ENCODE measurements at regions not wholly inside any gene's neighbourhood (a gene's known extent, or its start where the extent isn't known, plus 50 kb on each side); places are given as distances from the start of the nearest gene placed in this dataset.
"Not testable (repeated sequence)": the region's sequence is repeated elsewhere in the genome, so short reads cannot be mapped to it uniquely, and the experiment has no call there.

DNA sequence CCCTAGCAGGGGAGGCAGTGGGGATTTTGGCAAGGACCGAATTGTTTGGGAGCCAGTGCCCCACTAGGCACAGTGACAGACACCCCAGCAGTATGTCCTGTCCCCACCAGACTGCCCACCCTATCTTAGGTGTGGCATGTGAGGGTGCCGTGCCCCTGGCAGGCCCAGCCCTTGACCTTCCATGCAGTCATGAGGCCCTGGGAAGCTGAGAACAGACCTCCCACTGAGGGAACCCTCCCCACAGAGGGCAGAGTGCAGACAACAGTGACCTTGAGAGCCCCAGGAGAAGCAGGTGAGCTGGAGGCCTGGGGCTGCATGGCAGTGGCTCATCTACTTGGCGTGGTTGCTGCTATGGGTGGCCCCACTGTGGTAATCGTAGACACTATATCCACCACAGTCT, 538.1 kb downstream of the GOLGA6L6 start:
- H3K36me3 ChIP-seq (ENCODE audit: insufficient read depth, low read length); CTCF ChIA-PET (ENCODE audit: unreplicated experiment); intact Hi-C loops (cut with micrococcal nuclease; ENCODE audit: unreplicated experiment); DNase-seq (ENCODE audit: low spot score); H3K27ac ChIP-seq (ENCODE audit: low read depth, low read length, poor library complexity, severe bottlenecking); H2AFZ ChIP-seq (ENCODE audit: low read length); BruUV-seq (replicated peaks); H3K79me2 ChIP-seq (ENCODE audit: insufficient read depth, low read depth, low read length); POLR2A ChIA-PET; H3K4me1 ChIP-seq (ENCODE audit: insufficient read depth, low read length, poor library complexity, severe bottlenecking); H4K20me1 ChIP-seq (ENCODE audit: insufficient read depth, low read length); H3K9me2 ChIP-seq (ENCODE audit: insufficient read depth, low read length); H3K4me3 ChIP-seq (ENCODE audit: low read depth, low read length, poor library complexity, severe bottlenecking); H3K4me2 ChIP-seq (ENCODE audit: low read length); H3K9me3 ChIP-seq (ENCODE audit: low read length): not testable (repeated sequence)

DNA sequence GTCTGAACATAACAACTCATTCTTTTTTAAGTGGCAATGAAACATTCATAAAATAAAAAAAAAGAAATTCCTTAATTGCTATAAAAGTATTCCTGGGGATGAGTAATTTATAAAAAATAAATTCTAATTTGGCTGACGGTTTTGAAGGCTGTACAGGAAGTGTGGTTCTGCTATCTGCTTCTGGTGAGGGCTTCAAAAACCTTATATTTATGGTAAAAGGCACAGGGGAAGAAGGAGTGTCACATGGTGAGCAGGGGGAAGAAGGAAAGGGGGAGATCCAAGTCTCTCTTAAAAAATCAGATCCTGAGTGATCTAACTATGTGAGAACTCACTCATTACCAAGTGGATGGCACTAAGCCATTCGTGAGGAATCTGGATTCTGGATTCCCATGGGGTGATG, 539.0 kb downstream of the GOLGA6L6 start:
- BruUV-seq (replicated peaks) = not testable (repeated sequence)

DNA sequence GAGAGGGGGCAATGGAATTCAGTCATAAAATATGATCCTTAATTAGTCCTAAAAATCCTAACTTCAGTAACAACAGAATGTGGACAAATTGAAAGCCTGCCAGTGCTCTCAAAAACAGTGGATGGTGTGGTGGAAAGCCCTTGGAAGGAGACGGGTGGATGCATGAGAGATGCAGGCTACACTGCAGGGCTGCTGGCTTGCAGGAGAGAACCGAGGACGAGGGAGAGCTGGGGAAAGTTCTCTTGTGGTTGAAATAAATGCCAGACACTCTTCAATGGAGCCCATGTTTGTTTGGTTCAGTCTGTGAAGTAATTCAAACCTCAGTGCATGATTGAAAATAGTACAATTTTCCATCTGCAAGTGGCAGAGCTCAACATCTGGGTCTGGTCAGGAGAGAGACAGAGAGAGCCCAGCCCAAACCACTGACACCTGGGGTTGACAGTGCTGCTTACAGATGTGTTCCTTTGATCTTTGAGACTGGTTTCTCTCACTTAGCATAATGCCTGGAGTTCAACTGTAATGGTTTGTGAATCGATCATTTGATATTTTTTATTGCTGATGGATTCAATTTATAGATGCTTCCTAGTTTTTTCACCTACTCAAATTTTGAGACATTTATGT, 544.9 kb downstream of the GOLGA6L6 start:
- POLR2A ChIA-PET; H3K27ac ChIP-seq (ENCODE audit: low read depth, low read length, poor library complexity, severe bottlenecking); H3K4me2 ChIP-seq (ENCODE audit: low read length); H3K36me3 ChIP-seq (ENCODE audit: insufficient read depth, low read length); BruUV-seq (replicated peaks); H4K20me1 ChIP-seq (ENCODE audit: insufficient read depth, low read length); CTCF ChIA-PET (ENCODE audit: unreplicated experiment); H3K79me2 ChIP-seq (ENCODE audit: insufficient read depth, low read depth, low read length); DNase-seq (ENCODE audit: low spot score); H3K4me3 ChIP-seq (ENCODE audit: low read depth, low read length, poor library complexity, severe bottlenecking); H3K4me1 ChIP-seq (ENCODE audit: insufficient read depth, low read length, poor library complexity, severe bottlenecking); H3K9me3 ChIP-seq (ENCODE audit: low read length); H3K9me2 ChIP-seq (ENCODE audit: insufficient read depth, low read length); intact Hi-C loops (cut with micrococcal nuclease; ENCODE audit: unreplicated experiment); H2AFZ ChIP-seq (ENCODE audit: low read length): not testable (repeated sequence)

More for the DNA sequence above, 539.0 kb downstream of the GOLGA6L6 start:
- intact Hi-C loops (cut with micrococcal nuclease; ENCODE audit: unreplicated experiment); CTCF ChIA-PET (ENCODE audit: unreplicated experiment); POLR2A ChIA-PET; H3K36me3 ChIP-seq (ENCODE audit: insufficient read depth, low read length); H3K4me2 ChIP-seq (ENCODE audit: low read length); H3K27ac ChIP-seq (ENCODE audit: low read depth, low read length, poor library complexity, severe bottlenecking); H4K20me1 ChIP-seq (ENCODE audit: insufficient read depth, low read length); H3K9me3 ChIP-seq (ENCODE audit: low read length); H3K4me3 ChIP-seq (ENCODE audit: low read depth, low read length, poor library complexity, severe bottlenecking); H2AFZ ChIP-seq (ENCODE audit: low read length); H3K79me2 ChIP-seq (ENCODE audit: insufficient read depth, low read depth, low read length); DNase-seq (ENCODE audit: low spot score); H3K9me2 ChIP-seq (ENCODE audit: insufficient read depth, low read length); H3K4me1 ChIP-seq (ENCODE audit: insufficient read depth, low read length, poor library complexity, severe bottlenecking): not testable (repeated sequence)

DNA sequence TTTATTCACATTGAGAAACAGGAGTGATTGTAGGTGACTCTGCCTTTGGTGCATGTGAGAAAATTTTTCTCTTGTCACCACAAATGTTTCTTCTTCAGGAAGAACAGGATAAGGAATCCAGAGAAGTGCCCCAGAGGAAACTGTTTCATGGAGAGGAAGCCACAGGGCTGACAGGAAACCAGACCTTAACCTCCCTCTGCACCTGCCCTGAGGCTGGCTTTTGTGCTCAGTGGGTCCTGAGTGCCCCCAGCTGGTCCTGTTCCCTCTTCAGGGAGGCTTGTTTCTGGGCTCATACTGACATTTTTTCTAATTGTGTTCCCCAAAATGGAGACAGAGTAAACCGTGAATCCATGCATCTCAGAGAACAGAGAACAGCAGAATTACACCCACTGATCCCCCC, 546.3 kb downstream of the GOLGA6L6 start:
- H3K4me3 ChIP-seq (ENCODE audit: low read depth, low read length, poor library complexity, severe bottlenecking); H4K20me1 ChIP-seq (ENCODE audit: insufficient read depth, low read length); BruUV-seq (replicated peaks); H2AFZ ChIP-seq (ENCODE audit: low read length); CTCF ChIA-PET (ENCODE audit: unreplicated experiment); H3K9me3 ChIP-seq (ENCODE audit: low read length); H3K27ac ChIP-seq (ENCODE audit: low read depth, low read length, poor library complexity, severe bottlenecking); intact Hi-C loops (cut with micrococcal nuclease; ENCODE audit: unreplicated experiment); H3K4me2 ChIP-seq (ENCODE audit: low read length); H3K79me2 ChIP-seq (ENCODE audit: insufficient read depth, low read depth, low read length); DNase-seq (ENCODE audit: low spot score); H3K4me1 ChIP-seq (ENCODE audit: insufficient read depth, low read length, poor library complexity, severe bottlenecking); H3K9me2 ChIP-seq (ENCODE audit: insufficient read depth, low read length); H3K36me3 ChIP-seq (ENCODE audit: insufficient read depth, low read length); POLR2A ChIA-PET: not testable (repeated sequence)

DNA sequence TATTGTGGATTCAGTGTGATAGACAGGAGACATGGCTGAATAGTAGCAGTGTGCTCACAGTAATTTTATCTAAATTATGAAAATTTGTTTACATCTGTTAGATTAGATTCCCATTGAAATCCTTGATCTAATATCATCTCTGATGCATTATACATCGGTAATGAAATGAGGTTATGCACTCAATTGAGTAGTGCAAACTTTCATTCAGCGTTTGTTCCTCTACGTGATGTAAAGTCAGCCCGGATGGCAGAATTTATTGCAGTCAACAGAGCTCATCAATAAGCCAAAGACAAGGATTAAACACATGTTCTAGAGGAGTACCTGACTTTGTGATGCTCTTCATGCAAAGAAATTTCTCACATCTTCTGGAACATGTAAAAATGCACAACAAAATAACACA, 549.2 kb downstream of the GOLGA6L6 start:
- POLR2A ChIA-PET = no interaction called here
- Histone ChIP-seq H3K4me3 (ENCODE audit: low read depth, low read length, poor library complexity, severe bottlenecking) (no peak overlapping the region), H2AFZ (ENCODE audit: low read length) (no peak overlapping the region), H3K36me3 (ENCODE audit: insufficient read depth, low read length) (no peaks in the 10 kb centered on the region), H3K79me2 (ENCODE audit: insufficient read depth, low read depth, low read length) (no peaks in the 10 kb centered on the region), H3K9me2 (ENCODE audit: insufficient read depth, low read length) (no peaks in the 10 kb centered on the region), H3K4me2 (ENCODE audit: low read length) (no peak overlapping the region), H4K20me1 (ENCODE audit: insufficient read depth, low read length) (no peaks in the 10 kb centered on the region), H3K4me1 (ENCODE audit: insufficient read depth, low read length, poor library complexity, severe bottlenecking) (no peaks in the 10 kb centered on the region), H3K27ac (ENCODE audit: low read depth, low read length, poor library complexity, severe bottlenecking) (no peak overlapping the region), H3K9me3 (ENCODE audit: low read length) (peaks cover 7% of the 10 kb centered on the region; the same call in 1 of the 2 replicates)
- no TSS peak for BruUV-seq (replicated peaks)
- no peak for DNase-seq (ENCODE audit: low spot score)
- intact Hi-C loops (cut with micrococcal nuclease; ENCODE audit: unreplicated experiment) = no loop called here
- TF ChIP-seq, protein P1, sequence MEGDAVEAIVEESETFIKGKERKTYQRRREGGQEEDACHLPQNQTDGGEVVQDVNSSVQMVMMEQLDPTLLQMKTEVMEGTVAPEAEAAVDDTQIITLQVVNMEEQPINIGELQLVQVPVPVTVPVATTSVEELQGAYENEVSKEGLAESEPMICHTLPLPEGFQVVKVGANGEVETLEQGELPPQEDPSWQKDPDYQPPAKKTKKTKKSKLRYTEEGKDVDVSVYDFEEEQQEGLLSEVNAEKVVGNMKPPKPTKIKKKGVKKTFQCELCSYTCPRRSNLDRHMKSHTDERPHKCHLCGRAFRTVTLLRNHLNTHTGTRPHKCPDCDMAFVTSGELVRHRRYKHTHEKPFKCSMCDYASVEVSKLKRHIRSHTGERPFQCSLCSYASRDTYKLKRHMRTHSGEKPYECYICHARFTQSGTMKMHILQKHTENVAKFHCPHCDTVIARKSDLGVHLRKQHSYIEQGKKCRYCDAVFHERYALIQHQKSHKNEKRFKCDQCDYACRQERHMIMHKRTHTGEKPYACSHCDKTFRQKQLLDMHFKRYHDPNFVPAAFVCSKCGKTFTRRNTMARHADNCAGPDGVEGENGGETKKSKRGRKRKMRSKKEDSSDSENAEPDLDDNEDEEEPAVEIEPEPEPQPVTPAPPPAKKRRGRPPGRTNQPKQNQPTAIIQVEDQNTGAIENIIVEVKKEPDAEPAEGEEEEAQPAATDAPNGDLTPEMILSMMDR (conservative IDR thresholded peaks at IDR 0.05; ENCODE audit: low read length) = no peak
- TF ChIP-seq EZH2phosphoT487 (IDR thresholded peaks at IDR 0.05; ENCODE audit: borderline replicate concordance, low read depth, low read length) = no peak
- CTCF ChIA-PET (ENCODE audit: unreplicated experiment) = no interaction called here
